Prostate gland (tissue), 2 donors: ENCODE measurements at regions not wholly inside any gene's neighbourhood (a gene's known extent, or its start where the extent isn't known, plus 50 kb on each side); places are given as distances from the start of the nearest gene placed in this dataset.

Experiments
- DNase-seq: peaks from one replicate; pipeline ENCODE4 v3.0.0-alpha.2; 2019; ENCODE audit warnings: low spot score
- H3K27ac ChIP-seq, 2 donors: fragments of 200-600 bp; sonication (generic); 2 replicates each; pipeline ENCODE4 v1.5.1; 2017 to 2019
- H3K27me3 ChIP-seq: fragments of 200-600 bp; sonication (generic); replicated peaks from 2 replicates; pipeline ENCODE4 v1.5.1; 2019; ENCODE audit not compliant: insufficient read depth
- H3K36me3 ChIP-seq, 2 donors: fragments of 200-600 bp; sonication (generic); 1 replicate in 1 of 2; 2 replicates in 1 of 2; pipeline versions ENCODE4 v1.5.1 to v1.8.1; 2017 to 2019
- H3K4me1 ChIP-seq: fragments of 200-600 bp; sonication (generic); replicated peaks from 2 replicates; pipeline ENCODE4 v1.5.1; 2019
- H3K4me3 ChIP-seq, 2 donors: fragments of 200-600 bp; sonication (generic); 2 replicates each; pipeline ENCODE4 v1.5.1; 2017 to 2019
- H3K9me3 ChIP-seq: fragments of 200-600 bp; sonication (generic); 2 replicates; pipeline ENCODE4 v1.5.1; 2017
- POLR2A ChIP-seq: fragments of 450-650 bp; IDR thresholded peaks from one replicate; pipeline ENCODE4 v1.6.1; 2016; ENCODE audit warnings: antibody characterized with exemption, mild to moderate bottlenecking
- POLR2AphosphoS5 ChIP-seq: sonication (generic); formaldehyde crosslinking; IDR thresholded peaks from one replicate; pipeline ENCODE4 v1.6.1; 2017; ENCODE audit warnings: antibody characterized with exemption
- WGBS: methylation state at CpG from one replicate; pipeline ENCODE4 v1.1.5; 2018; 5-methylcytosine and 5-hydroxymethylcytosine counted together
- intact Hi-C: fragments of 100-400 bp; cut with DNase I; formaldehyde crosslinking; loops from one replicate; pipeline ENCODE4 v1.14.2; 2022
- TF ChIP-seq, protein P1 (sequence below), 4 experiments: fragments of 200-600 bp in 2 of 4; fragments of 450-650 bp in 2 of 4; sonication (generic) in 2 of 4; IDR thresholded peaks; 1 replicate in 3 of 4; 2 replicates in 1 of 4; pipeline ENCODE4 v1.5.1; 2016 to 2019; ENCODE audit warnings: antibody characterized with exemption in 4 of 4, mild to moderate bottlenecking in 2 of 4, moderate library complexity in 2 of 4

DNA sequence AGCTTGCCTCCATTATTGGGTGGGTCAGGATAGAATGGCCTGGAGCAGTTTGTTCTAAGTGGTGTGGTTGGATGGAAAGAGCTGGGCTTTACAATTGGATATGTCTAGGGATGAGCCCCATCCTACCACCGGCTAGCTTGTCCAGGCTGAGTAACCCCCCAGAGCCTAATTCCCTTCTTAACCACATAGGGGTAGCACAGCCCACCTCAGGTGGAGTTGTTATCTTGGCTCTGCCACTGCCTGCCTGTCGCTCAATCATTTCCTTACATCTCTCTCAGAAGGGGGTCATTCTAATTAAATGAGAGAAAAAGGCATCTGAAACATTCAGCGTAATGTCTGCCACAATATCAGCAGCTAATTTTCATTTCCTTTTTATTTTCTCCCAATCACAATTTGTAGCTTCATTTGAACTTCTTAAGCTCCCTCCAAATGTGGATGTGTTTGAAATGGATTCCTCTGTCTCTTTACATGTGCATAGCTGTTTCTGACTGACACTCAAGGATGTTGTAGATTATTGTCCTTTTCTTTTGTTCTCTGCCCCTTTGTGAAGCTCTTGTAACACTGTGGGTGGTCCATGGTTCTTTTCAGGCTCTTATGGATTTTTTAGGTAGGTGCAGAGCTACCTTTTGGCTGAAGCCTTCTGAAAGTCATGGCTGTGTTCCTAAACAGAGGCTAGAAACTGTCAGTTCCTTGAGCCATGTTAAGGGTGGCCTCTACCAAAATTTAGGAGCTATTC, 383.1 kb upstream of the KLF4 start:
- Histone ChIP-seq H3K36me3 (no peaks in the 10 kb centered on the region), H3K27me3 (no peaks in the 10 kb centered on the region), H3K9me3 (no peaks in the 10 kb centered on the region), H3K4me1 (no peaks in the 10 kb centered on the region), H3K4me3 (no peak overlapping the region), H3K27ac (no peak overlapping the region)
- WGBS, result 92% methylated on average over 3 of the region's 3 CpGs
- intact Hi-C loops, result no loop called here
- no peak for TF ChIP-seq POLR2AphosphoS5
- no peak for TF ChIP-seq POLR2A
- TF ChIP-seq, protein P1, sequence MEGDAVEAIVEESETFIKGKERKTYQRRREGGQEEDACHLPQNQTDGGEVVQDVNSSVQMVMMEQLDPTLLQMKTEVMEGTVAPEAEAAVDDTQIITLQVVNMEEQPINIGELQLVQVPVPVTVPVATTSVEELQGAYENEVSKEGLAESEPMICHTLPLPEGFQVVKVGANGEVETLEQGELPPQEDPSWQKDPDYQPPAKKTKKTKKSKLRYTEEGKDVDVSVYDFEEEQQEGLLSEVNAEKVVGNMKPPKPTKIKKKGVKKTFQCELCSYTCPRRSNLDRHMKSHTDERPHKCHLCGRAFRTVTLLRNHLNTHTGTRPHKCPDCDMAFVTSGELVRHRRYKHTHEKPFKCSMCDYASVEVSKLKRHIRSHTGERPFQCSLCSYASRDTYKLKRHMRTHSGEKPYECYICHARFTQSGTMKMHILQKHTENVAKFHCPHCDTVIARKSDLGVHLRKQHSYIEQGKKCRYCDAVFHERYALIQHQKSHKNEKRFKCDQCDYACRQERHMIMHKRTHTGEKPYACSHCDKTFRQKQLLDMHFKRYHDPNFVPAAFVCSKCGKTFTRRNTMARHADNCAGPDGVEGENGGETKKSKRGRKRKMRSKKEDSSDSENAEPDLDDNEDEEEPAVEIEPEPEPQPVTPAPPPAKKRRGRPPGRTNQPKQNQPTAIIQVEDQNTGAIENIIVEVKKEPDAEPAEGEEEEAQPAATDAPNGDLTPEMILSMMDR (IDR thresholded peaks at IDR 0.05), result no peak
- no peak for DNase-seq

DNA sequence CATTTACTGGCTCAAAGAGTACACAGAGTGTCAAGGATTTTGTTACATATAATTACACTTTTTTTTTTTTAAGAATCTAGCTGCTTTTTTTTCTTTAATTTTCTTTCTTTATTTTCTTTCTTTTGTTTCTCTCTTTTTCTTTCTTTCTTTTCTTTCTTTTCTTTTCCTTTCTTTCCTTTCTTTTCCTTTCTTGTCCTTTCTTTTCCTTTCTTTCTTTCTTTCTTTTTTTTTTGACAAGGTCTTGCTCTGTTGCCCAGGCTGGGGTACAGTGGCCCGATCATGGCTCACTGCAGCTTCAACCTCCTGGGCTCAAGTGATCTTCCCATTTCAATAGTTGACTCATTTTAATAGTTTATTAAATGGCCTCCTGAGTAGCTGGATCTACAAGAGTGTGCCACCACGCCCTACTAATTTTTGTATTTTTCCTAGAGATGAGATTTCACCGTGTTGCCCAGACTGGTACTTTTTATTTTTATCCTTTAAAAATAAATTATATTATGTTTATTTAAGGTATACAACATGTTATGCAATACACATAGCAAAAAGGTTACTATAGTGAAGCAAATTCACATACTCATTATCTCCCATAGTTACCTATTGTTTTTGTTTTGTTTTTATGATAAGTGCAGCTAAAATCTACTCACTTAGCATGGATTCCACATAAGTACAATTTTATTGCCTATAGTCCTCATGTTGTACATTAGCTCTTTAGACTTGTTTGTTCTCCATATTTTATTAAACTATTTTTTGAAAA, 381.5 kb upstream of the KLF4 start:
- WGBS, result 92% methylated on average over 3 of the region's 3 CpGs
- no peak for TF ChIP-seq POLR2A
- TF ChIP-seq POLR2AphosphoS5, result no peak
- TF ChIP-seq, protein P1 (IDR thresholded peaks at IDR 0.05), result no peak
- H3K27me3 ChIP-seq, result no peaks in the 10 kb centered on the region
- no peaks in the 10 kb centered on the region for H3K9me3 ChIP-seq
- no peaks in the 10 kb centered on the region for H3K36me3 ChIP-seq
- H3K4me1 ChIP-seq, result no peaks in the 10 kb centered on the region
- no peak overlapping the region for H3K27ac ChIP-seq
- intact Hi-C loops, result no loop called here
- H3K4me3 ChIP-seq, result no peak overlapping the region
- DNase-seq, result no peak

DNA sequence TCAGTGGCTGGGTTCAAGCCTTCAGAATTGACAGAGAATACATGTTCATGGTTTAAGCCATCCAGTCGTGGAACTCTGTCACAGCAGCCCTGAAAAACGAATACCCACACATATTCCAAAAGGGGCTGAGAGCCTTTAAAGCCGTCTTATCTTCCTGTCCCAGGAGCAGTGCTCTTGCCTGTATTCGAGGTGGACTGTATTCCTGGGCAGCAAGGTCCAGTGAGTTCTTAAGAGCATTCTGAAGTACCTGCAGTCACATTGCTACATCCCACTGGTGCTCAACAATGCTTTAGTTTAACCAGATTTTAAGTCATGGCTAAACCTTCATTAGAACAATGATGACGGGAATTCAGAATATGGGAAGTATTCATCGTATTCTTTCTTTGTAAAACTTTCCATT, 380.7 kb upstream of the KLF4 start:
- 83% methylated on average over 6 of the region's 6 CpGs for WGBS
- Histone ChIP-seq H3K9me3 (no peaks in the 10 kb centered on the region), H3K4me1 (no peaks in the 10 kb centered on the region), H3K27ac (no peak overlapping the region), H3K4me3 (no peak overlapping the region), H3K27me3 (no peaks in the 10 kb centered on the region), H3K36me3 (no peaks in the 10 kb centered on the region)
- DNase-seq, result no peak
- intact Hi-C loops, result no loop called here
- TF ChIP-seq, protein P1 (IDR thresholded peaks at IDR 0.05), result no peak
- TF ChIP-seq POLR2AphosphoS5 (no peak), POLR2A (no peak)

DNA sequence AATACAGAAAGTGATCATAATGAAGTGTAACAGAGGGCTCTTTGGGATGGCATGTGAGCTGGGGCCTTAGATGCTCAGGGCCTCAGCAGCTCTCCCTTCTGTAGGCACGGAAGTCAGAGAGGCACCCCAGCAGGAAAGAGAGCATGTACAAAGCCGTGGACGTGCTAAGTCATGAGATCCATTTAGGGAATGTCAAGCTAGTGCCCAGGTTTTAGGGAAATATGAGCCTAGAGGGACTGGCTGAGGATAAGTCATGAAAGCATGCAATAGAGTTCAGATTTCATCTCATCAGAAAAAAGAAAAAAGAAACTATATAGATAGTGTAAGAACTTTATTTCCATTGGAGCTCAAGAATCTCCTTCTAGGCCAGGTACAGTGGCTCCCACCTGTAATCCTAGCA, 379.5 kb upstream of the KLF4 start:
- H3K4me3 ChIP-seq, result no peak overlapping the region
- no peak overlapping the region for H3K27ac ChIP-seq

More for the DNA sequence above, 379.5 kb upstream of the KLF4 start:
- WGBS, result 68% methylated on average over 3 of the region's 3 CpGs
- Histone ChIP-seq H3K27me3 (no peaks in the 10 kb centered on the region), H3K9me3 (no peaks in the 10 kb centered on the region), H3K4me1 (no peaks in the 10 kb centered on the region), H3K36me3 (no peaks in the 10 kb centered on the region)
- intact Hi-C loops, result no loop called here
- DNase-seq, result no peak
- TF ChIP-seq, protein P1 (IDR thresholded peaks at IDR 0.05), result no peak
- TF ChIP-seq POLR2AphosphoS5 (no peak), POLR2A (no peak)
